ENCODE measurements at regions not wholly inside any gene's neighbourhood (a gene's known extent, or its start where the extent isn't known, plus 50 kb on each side); places are given as distances from the start of the nearest gene placed in this dataset.

DNA sequence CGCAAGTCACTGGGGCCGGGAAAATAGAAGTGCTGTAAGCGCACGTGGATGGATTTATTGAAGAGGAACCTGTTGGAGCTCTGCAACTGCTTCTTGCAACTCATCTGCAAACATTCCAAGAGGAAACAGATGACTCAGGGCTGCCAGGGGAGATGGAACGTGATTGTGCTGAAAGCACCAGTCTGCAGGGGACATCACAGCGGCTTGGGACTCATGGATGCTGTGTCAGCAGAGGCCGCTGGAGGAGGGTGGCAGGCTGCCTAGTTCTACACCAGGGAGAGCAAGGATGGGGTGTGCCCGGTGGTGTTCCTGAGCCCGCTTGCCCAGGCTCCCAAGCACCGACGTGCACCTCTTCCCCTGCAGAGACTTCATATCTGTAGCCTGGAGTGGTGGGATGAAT is 515.7 kb downstream of the TCERG1L start:
- TF ChIP-seq GATA2 (IDR thresholded peaks at IDR 0.05; ENCODE audit: low read depth, low read length) (no peak), GATA3 (IDR thresholded peaks at IDR 0.05; ENCODE audit: low read depth, low read length) (no peak)

All from SH-SY5Y (cell line).